ENCODE measurements at regions not wholly inside any gene's neighbourhood (a gene's known extent, or its start where the extent isn't known, plus 50 kb on each side); places are given as distances from the start of the nearest gene placed in this dataset.

DNA sequence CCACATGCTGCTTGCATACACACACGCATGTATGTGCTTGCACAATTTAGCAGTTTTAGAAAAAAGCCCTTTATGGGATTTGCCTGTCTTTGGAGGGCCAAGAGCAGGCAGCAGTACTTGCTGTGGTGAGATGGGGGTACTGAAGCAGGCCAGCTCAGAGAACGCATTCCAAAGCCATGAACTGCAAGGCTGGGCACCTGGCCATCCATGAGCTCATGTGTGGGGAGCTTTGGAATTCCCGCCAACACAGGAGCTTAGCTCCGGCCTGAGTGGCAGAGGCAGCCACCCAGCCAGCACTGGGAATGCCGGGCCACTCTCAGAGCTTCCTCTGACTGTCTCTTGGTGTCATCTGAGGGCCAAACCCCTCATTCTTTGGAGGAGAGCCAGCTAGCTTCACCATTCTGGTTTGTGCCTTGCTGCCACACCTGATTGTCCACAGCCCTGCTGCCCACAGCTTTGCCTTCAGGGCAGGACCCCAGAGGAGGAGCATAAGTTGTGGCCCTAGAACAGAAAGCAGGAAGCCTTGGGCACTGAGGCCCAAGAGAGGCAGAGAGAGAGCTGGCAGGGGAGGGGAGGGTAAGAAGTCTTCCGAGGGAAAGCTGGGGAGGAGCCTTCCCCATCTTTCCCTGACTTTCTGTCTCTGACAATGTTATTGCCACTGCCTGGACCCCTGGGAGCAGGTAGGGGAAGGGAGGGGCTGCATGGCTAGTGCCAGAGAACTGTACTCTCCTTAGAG lies 92.1 kb upstream of the POU3F1 start:
- TF ChIP-seq YY1 (IDR thresholded peaks at IDR 0.05; ENCODE audit: insufficient read depth, insufficient read length) (no peak), ZNF274 (IDR thresholded peaks at IDR 0.05; ENCODE audit: low read depth, low read length) (no peak), SUZ12 (IDR thresholded peaks at IDR 0.05; ENCODE audit: extremely low read depth, insufficient read depth, insufficient read length) (no peak)
